Non-pigmented ciliary epithelial cell (primary cell): ENCODE measurements at regions not wholly inside any gene's neighbourhood (a gene's known extent, or its start where the extent isn't known, plus 50 kb on each side); places are given as distances from the start of the nearest gene placed in this dataset.

Source experiments
- DNase-seq: peaks from one replicate; pipeline ENCODE4 v3.0.0-alpha.2; 2010; ENCODE audit warnings: low read depth

- no peak for DNase-seq
Measured at GRCh38 chr6:169890901-169891300, 139.5 kb downstream of the ERMARD start.

GRCh38 chr6:169890049-169890448 lies 138.6 kb downstream of the ERMARD start:
- DNase-seq: no peak

GRCh38 chr6:169887529-169888140 lies 136.2 kb downstream of the ERMARD start:
- no peak for DNase-seq

- no peak for DNase-seq
Measured at GRCh38 chr6:169886631-169887227, 135.3 kb downstream of the ERMARD start.

- DNase-seq: no peak
Measured at GRCh38 chr6:169885831-169886230, 134.4 kb downstream of the ERMARD start.

GRCh38 chr6:169885131-169885530 lies 133.7 kb downstream of the ERMARD start:
- DNase-seq: no peak

- no peak for DNase-seq
Measured at GRCh38 chr6:169884158-169884557, 132.7 kb downstream of the ERMARD start.

GRCh38 chr6:169883316-169883715 lies 131.9 kb downstream of the ERMARD start:
- DNase-seq: no peak

- no peak for DNase-seq
Measured at GRCh38 chr6:169881976-169882375, 130.6 kb downstream of the ERMARD start.

GRCh38 chr6:169881398-169881797 lies 130.0 kb downstream of the ERMARD start:
- no peak for DNase-seq

- no peak for DNase-seq
Measured at GRCh38 chr6:169880516-169880915, 129.1 kb downstream of the ERMARD start.

GRCh38 chr6:169869301-169869700 lies 117.9 kb downstream of the ERMARD start:
- no peak for DNase-seq

- no peak for DNase-seq
Measured at GRCh38 chr6:169868458-169868857, 117.0 kb downstream of the ERMARD start.

GRCh38 chr6:169867751-169868191 lies 116.3 kb downstream of the ERMARD start:
- no peak for DNase-seq

- no peak for DNase-seq
Measured at GRCh38 chr6:169866668-169867521, 115.5 kb downstream of the ERMARD start.

- no peak for DNase-seq
Measured at GRCh38 chr6:169866140-169866534, 114.7 kb downstream of the ERMARD start.

- DNase-seq: no peak
Measured at GRCh38 chr6:169865346-169866139, 114.1 kb downstream of the ERMARD start.

GRCh38 chr6:169864148-169865020 lies 113.0 kb downstream of the ERMARD start:
- DNase-seq: no peak

- DNase-seq: no peak
Measured at GRCh38 chr6:169863710-169864109, 112.3 kb downstream of the ERMARD start.

- no peak for DNase-seq
Measured at GRCh38 chr6:169862892-169863525, 111.6 kb downstream of the ERMARD start.
